Stimulated activated CD4-positive, alpha-beta T cell treated with anti-CD3 and anti-CD28 coated beads, Interleukin-15, amount 100 ng/mL, for 24 hours (primary cell): ENCODE measurements at regions not wholly inside any gene's neighbourhood (a gene's known extent, or its start where the extent isn't known, plus 50 kb on each side); places are given as distances from the start of the nearest gene placed in this dataset.
"Not testable (repeated sequence)": the region's sequence is repeated elsewhere in the genome, so short reads cannot be mapped to it uniquely, and the experiment has no call there.

Experiments used
- DNase-seq: peaks from one replicate; pipeline ENCODE4 v3.0.0-alpha.2; 2020

DNA sequence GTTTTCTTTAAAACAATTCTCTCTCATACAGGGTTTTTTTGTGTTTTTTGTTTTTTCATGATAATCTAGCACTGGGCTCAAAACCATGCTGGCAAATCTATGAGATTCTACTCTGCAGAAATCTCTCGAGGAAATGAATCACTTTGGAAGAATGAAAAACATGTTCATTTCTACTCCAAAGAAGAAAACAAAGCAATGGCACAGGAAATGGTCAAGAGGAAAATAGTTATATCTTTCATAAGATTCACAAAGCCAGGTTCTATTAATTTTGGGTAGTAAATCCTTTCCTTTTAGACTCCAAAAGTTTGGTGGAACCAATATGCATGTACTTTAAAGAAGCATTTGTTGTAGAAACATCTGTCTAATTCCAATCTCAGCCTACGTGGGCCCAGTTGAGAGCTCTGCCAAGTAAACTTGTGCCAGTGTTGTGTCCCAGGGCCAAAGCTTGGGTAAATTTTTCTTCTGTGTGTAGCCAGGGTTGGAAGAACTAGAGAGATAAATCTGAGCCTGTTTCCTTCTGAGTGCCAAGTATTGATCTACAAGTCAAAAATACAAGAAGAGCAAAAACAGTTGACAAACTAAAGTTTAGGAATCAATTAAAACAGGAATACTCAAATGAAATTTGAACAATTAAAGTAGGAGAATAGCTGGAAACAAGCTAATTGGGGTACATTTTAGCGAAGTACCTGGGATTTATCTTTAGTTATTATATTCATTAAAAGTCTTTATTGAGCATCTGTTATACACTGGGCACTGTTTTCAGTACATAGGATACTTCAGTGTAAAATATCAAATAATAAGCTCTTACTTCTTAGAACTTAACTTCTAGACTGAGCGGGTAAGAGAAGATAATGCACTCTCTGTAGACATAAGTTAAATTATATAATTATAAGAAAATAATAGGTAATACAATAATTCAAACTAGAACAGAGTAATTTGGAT, 657.5 kb upstream of the NECTIN3 start:
- DNase-seq = no peak

DNA sequence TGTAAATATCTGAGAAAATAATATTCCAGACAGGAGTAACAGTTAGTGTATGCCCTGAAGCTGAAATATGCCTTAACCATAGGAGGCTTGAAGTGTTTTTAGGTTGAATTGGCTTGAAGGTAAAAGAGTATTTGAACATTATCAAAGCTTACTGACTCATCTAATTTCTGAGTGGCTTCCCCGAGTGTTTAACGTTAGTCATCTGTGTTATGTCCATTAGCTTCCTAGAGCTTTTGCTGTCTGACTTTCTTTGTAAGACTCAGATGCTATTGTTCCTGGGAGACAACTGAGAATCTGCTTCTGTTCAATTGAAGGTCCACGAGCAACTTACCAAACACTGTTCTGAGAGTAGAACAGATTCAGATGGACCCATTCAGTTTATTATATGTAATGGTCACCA, 656.8 kb upstream of the NECTIN3 start:
- no peak for DNase-seq

DNA sequence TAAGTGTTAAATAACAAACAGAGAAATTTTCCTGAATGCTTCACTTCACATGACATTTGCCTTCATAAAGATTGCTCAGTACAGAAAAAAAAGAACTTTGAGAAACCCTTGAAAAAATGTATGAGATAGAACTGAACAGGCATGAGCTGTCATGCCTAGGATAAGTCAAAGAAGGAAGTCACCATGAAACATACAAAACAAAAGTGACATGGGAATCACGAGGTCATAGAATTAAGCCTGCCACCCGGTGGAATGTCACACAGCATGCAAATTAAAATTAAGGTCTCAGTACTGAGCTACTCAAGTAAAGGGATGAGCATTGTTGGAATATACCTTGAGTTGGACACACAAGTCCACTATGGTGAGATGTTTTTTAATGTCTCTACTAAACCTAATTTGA, 652.5 kb upstream of the NECTIN3 start:
- DNase-seq = no peak

DNA sequence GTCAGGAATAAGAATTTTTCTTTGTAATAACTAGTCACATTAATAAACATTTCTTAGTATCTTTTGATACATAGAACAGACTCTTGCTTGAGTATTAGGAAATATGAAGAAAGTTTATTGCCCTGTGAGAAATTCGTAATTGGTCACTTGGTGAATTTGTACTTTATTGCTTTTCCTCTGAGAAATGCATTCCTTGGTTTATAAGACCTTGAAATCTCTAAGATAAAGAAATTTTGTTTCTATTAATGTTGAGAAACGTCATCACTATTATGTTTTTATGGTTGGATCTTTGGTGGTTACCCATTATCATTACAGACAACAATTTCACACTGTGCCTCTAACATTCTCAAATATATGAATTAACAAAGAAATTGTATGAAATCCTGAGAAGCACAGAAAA, 652.0 kb upstream of the NECTIN3 start:
- no peak for DNase-seq

DNA sequence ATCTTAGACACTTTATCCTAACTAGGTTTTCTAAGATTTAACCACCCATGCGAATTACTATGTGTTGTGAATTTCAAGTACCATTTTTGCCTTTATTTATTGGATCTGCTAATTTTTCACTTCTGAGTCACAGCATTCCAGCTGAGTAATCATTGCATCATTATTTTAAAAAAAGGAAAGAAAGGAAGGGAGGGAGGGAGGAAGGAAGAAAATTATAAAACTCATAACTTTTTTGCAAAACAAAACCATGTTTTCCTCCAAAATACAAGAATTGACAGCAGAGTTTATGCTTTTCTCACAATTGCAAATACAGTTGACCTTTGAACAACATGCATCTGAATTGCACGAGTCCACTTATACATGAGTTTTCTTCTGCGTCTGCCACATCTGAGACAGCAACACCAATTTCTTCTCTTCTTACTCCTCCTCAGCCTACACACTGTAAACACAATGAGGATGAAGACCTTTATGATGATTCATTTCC, 651.4 kb upstream of the NECTIN3 start:
- DNase-seq = no peak

DNA sequence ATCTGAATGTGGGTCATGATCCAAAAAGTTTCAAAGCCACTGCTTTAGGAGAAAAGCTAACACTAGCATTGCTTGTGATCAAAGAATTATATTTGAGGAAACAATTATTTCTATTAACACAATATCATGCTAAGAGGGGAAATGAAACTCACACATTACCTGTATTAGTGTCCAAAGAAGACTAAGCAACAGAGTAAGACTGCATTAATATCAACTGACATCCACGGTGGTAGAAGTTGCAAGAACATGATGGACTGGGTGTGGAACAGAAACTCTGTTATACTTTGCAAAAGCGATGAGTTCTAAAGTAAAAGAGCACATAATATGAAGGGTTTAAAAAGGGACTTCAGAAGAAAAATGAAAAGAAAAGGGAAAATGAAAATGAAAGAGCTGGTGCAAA, 648.3 kb upstream of the NECTIN3 start:
- no peak for DNase-seq

DNA sequence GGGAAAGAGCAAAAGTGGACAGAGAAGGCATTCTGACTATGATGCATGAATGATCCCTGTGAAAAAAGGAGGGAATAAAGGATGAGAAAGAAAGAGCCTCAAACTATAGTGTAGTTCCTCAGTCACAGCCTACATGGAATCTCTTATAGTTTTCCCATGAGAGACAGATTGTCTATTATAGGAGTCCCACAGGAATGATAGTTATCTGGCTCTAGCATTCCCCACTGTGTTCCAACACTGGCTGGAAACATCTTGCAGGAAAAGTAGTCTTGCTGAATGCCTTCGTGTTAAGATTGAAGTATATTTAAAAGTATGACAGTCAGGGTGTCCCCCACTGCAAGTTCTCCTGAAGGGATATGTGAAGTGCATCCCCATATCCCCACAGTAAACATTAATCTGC, 641.5 kb upstream of the NECTIN3 start:
- no peak for DNase-seq

DNA sequence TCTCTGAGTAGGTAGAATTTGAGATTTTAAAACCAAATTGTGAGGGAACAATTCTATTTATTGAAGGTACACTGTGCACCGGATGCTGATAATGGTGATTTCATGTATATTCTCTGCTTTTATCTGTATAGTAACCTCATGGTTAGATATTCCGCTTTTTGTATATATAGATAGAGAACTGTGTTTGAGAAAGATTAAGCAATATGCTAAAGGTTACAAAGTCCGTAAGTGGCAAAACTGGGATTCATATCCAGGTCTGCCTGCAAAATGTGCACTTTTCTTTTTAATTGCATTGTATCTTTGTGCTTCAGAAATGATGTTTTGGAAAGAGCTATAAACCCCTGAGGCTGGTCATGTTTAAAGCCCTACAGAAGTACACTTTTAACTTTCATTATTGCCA, 635.4 kb upstream of the NECTIN3 start:
- no peak for DNase-seq

DNA sequence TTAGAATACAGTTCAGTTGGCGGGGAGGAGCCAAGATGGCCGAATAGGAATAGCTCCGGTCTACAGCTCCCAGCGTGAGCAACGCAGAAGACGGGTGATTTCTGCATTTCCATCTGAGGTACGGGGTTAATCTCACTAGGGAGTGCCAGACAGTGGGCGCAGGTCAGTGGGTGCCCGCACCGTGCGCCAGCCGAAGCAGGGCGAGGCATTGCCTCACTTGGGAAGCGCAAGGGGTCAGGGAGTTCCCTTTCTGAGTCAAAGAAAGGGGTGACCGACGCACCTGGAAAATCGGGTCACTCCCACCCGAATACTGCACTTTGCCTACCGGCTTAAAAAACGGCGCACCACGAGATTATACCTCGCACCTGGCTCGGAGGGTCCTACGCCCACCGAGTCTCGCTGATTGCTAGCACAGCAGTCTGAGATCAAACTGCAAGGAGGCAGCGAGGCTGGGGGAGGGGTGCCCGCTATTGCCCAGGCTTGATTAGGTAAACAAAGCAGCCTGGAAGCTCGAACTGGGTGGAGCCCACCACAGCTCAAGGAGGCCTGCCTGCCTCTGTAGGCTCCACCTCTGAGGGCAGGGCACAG, 631.5 kb upstream of the NECTIN3 start:
- DNase-seq = not testable (repeated sequence)

DNA sequence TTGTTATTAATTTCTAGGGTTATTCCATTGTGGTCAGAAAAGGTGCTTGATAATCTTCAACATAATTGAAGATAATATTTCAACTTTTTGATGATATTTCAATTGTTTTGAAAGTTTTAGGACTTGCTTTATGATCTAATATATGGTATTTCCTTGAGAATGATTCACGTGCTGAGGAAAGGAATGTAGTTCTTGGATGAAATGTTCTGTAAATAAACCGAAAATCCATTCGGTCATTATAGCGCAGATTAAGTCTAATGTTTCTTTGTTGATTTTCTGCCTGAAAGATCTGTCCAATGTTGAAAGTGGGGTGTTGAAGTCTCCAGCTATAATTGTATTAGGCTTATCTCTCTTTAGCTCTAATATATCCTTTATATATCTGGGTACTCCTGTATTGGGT, 617.5 kb upstream of the NECTIN3 start:
- no peak for DNase-seq

DNA sequence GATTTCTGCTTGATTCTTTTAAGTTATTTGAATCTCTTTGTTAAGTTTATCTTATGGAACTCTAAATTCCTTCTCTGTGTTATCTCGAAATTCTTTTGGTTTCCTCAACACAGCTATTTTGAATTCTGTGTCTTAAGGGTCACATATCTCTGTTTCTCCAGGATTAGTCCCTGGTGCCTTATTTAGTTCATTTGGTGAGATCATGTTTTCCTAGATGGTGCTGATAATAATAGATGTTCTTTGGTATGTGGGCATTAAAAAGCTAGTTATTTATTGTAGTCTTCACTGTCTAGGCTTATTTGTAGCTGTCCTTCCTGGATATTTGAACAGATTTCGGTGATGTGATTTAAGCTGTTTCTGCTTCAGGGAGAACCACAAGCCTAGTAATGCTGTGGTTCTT, 615.6 kb upstream of the NECTIN3 start:
- DNase-seq = no peak

DNA sequence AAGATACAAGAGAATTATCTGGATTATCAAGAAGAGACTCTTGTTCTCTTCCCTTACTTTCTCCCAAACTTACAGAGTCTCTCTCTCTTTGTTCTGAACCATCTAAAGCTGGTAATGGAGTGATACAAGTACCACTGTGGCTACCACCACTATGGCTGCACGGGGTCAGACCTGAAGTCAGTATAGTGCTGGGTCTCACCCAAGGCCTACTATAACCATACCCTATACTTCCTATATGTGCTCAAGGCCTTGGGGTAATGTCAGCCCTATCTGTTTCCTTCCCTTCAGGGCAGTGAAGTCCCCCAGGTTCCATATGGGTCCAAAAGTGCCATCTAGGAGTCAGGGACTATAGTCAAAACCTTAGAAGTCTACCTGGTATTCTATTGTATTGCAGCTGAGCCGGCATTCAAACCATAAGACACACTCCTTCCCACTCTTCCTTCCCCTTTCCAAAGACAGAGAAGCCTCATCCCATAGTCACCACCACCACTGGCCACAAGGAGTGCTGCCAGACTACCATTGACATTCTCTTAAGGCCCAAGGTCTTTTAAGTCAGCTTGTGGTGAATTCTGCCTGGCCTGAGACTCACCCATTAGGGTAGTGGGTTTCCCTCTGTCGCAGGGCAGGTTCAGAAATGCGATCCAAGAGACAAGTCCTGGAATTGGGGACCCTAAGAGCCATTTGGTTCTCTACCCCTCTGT, 615.0 kb upstream of the NECTIN3 start:
- no peak for DNase-seq

DNA sequence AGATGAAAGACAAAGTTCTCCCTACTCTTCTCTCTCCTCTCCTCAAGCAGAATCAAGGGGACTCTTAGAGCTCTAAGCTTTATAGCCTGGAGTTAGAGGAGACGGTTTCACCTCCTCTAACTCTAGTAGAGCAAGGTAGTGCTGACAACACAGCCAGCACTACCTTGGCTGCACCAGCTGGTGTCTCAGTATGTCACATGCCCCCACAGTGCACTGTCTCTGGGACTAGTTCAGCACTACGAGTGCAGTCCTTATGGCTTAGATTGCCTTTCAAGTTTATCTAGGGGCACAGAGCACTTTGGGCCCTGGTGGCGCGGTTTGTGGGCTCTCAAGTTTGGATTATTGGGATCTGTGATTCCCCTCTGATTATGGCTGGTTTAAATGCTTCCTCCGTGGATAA, 614.1 kb upstream of the NECTIN3 start:
- no peak for DNase-seq

DNA sequence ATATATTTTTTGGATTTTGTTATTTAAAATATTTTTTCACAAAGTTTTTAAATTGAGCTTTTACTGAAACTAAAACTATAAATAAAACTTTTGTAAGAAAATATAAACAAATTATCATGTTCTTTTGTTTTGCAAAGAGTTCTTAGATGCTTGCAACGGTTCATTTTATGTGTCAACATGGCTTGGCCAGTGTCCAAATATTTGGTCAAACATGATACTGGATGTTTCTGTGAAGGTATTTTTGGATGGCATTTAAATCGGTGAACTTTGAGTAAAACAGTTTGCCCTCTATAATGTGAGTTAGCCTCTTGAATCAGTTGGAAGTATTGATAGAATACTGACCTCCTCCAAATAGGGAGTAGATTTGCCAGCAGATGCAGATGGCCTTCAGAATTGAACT, 612.6 kb upstream of the NECTIN3 start:
- DNase-seq = no peak

DNA sequence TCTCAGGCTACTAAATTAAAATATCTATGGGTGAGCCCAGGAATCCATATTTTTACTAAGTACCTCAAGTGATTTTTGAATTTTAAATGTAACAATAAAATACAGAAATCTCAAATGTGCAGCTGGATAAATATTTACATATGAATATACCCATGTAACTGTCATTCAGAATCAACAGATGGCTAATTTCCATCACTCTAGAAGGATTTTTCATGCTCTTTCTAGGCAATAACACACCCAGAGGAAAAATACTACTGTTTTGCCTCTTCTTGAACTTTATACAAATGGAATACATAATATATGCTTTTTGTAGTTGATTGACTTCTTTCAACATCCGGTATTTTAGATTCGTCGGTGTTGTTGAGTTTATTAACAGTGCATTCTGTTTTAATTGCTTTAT, 601.3 kb upstream of the NECTIN3 start:
- DNase-seq = no peak

DNA sequence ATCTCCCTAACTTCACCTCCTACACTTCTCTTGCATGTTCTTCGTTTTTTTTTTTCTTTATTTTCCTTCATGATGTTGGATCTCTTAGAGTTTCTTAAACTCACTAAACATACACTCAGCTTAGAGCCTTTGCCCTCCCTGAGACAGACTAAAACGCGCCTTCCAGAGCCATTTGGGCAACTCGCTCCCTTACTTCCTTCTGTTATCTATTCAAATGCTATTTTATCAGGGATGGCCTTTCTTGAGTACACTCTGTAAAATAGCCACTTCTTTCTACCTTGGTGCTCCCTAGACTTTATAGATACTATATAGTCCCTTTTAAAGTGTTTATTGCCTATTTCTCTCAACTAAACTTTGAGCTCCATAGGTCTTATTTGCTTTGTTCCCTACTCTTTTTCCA, 598.2 kb upstream of the NECTIN3 start:
- DNase-seq = no peak

DNA sequence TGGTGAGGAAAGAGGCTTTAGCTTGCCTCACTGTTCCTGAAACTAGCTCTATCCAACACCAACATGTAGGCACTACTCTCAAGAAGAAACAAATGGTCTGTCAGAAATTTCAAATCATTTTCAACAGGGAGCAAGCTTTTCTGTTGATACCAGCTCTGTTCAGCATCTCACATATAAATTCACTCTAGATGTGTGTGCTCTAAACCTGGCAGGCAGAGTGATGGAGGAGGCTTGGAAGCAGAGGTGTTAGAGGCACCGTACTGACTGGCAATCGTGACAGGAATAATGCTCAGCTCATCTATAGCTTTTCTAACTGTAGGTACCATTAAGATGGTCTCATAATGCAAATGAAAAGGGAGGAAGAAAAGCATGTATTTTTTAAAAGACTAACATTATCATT, 597.2 kb upstream of the NECTIN3 start:
- DNase-seq = no peak

DNA sequence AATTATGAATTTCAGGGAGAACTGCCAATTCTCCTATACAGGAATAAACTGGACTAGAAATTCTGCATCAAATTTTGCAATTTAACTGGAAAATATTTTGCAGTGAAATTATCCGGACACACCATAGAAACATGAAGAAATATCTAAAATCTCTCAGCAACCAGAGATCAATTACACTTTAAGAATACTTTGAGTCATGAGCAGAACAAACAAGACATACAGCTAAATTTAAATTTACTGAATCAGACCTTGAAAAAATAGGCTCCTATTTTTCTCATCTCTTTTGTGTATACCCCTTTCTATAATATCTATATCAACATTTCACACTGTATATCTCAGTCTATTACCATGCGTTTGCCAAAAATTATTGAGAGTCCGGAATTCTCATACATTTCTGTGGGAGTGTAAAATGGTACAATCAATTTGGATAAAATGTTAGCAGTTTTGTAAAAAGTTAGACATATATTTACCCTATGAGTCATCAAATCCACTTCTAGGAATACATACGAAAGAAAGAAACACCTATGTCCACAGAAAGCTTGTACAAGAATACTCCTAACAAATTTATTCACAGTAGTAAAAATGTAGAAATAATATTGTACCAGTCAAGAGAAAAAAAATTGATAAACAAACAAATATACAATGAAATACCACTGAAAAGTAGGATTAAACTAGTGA, 593.1 kb upstream of the NECTIN3 start:
- DNase-seq = no peak

DNA sequence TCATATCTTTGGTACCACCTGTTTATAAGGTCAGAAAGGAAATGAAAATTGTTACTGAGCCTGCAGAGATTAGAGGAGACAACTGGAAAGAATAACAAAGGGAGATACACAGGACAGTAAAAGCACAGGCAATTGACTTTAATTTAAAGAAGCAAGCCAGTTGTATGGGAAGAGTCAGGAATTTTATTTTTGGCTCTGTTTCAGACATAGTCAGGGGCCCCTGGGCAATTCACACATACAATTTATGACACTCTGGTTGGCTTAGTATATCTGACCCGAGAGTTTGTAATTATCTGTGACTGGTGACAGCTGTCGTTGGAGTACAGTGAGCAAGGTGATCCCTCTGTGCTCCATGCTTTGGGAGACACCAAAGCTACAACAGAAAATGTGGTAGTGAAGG, 591.9 kb upstream of the NECTIN3 start:
- DNase-seq = no peak

DNA sequence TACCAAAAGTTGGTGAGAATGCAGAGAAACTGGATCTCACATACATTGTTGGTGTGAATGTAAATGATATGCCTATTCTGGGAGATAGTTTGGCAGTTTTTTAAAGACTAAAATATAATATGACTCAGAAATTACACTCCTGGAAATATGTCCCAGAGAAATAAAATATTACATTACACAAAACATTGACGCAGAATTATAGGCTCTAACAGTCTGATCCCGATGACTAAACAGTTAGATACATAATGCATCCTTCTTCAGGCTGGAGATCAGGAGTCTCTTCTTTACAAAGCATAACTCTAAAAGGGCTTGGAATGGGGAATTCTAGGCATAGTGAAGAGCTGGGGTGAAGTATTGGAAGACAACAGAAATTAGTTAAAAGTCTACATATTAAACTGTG, 586.2 kb upstream of the NECTIN3 start:
- DNase-seq = no peak

DNA sequence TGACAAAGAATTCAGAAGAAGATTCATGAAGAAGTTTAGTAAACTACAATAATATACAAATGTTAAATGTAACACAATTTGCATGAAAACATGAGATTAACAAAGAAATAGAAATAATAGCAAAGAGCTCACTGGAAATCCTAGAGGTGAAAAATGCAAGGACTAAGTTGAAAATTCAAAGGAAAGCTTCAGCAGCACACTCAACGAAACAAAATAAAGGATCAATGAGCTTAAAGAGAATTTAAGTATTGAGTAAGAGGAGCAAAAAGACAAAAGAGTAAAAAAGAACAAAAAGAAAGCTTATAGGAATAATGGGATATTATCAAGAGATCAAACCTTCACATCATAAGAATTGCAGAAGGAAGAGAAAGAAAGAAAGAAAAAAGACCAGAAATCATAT, 583.8 kb upstream of the NECTIN3 start:
- DNase-seq = no peak

DNA sequence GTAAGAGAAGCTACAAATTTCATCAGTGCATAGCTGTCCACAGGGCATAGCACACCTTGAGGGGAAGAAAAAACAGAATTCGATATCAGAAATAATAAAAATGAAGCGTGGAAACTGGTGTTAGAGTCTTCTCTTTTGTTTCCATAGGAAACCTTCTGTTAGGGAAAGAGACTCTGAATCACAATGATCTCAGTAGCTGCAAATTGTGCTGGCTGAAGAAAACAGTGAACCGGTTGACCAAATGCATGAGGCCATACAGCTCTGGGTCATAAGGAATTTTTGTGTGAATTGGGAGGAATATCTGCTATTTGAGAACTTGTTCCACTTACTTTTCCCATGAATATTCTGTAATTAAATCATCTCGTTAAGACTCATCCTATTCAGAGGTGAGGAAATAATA, 580.2 kb upstream of the NECTIN3 start:
- DNase-seq = no peak

DNA sequence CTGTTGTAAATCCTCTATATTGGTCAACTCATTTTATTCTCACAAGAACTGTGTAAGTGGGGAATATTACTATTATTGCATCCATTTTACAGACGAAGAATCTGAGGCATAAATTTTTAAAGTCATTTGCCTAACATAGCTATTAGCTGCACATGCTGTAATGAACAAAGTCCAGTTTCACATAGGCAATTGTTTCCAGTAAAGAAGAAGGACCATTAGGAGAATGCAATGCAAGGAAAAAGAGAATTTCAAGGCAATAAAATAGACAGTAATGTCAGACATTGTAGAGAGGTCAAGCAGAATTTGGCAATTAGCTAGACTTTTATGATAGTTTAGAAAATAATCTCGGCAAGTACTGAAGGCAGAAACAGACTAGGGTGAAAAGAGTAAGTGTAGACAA, 578.7 kb upstream of the NECTIN3 start:
- DNase-seq = no peak
